ENCODE measurements at regions not wholly inside any gene's neighbourhood (a gene's known extent, or its start where the extent isn't known, plus 50 kb on each side); places are given as distances from the start of the nearest gene placed in this dataset.

DNA sequence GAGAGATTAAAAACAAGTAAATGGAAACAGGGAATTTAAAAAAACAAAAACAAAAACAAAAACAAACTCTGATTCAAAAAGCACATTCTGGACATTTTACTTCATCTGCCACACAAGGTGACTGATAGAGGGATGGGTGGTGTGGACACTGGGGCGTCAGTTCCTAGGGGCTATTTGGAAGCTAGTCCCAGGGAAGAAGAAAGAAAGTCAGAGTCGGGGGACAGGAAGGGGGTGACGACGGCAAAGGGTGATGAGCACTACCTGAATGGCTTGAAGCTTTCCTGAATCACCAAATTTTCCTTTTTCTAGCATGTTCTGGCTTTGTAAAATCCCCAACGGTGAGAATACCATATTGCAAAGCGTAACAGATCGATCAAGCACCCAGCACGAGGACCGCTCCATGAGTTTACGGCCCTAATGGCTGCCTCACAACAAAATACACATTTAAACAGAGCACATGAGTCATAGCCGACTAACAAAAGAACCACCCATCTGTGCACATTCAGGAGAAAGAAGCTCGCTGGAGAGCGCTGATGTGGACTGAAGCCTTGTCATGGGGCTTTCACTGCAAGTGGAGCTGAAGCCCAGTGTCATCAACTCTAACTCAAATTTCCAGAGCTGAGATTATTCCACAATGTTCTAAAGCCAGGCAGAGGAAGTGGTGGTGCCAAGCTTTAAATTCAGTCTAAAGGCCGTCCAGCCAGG, 178.9 kb downstream of the LNPK start:
- H3K9me3 Mint-ChIP-seq = peaks cover 0 to 7% (median 0%) of the 10 kb centered on the region in 11 donors
- intact Hi-C loops (cut with micrococcal nuclease) = no loop called here

GRCh38 chr2:175817221-175817620, 184.8 kb downstream of the LNPK start:
- H3K27ac Mint-ChIP-seq = no peak overlapping the region
- H3K4me1 Mint-ChIP-seq = no peaks in the 10 kb centered on the region
- Histone ChIP-seq H3K4me1 (ENCODE audit: control insufficient read depth in 2 of 2, insufficient read depth in 2 of 2, low read length in 2 of 2) (no peaks in the 10 kb centered on the region), H3K4me3 (ENCODE audit: low read length) (no peak overlapping the region), H3K9me3 (ENCODE audit: control insufficient read depth in 2 of 3, low read length in 3 of 3) (no peaks in the 10 kb centered on the region), H3K36me3 (ENCODE audit: control insufficient read depth in 2 of 3, insufficient read depth in 3 of 3, low read length in 3 of 3) (no peaks in the 10 kb centered on the region), H3K27ac (ENCODE audit: low read depth, low read length) (no peak overlapping the region), H3K27me3 (ENCODE audit: control insufficient read depth in 2 of 2, insufficient read depth in 2 of 2, low read length in 2 of 2) (no peaks in the 10 kb centered on the region)
- no peak overlapping the region for H3K4me3 Mint-ChIP-seq
- no peak for ATAC-seq
- intact Hi-C loops (cut with micrococcal nuclease) = no loop called here
- POLR2A ChIA-PET = no interaction called here
- CTCF ChIA-PET = no interaction called here
- peaks cover 0 to 25% (median 24%) of the 10 kb centered on the region in 5 donors for H3K27me3 Mint-ChIP-seq
- H3K36me3 Mint-ChIP-seq = no peaks in the 10 kb centered on the region
- no peak for DNase-seq
- peaks cover 0 to 23% (median 5%) of the 10 kb centered on the region in 11 donors for H3K9me3 Mint-ChIP-seq

More for the DNA sequence above, 178.9 kb downstream of the LNPK start:
- H3K27me3 Mint-ChIP-seq = peaks cover 0 to 43% (median 34%) of the 10 kb centered on the region in 5 donors
- POLR2A ChIA-PET = no interaction called here
- no peak overlapping the region for H3K27ac Mint-ChIP-seq
- Histone ChIP-seq H3K4me3 (ENCODE audit: low read length) (no peak overlapping the region), H3K27me3 (ENCODE audit: control insufficient read depth in 2 of 2, insufficient read depth in 2 of 2, low read length in 2 of 2) (no peaks in the 10 kb centered on the region), H3K36me3 (ENCODE audit: control insufficient read depth in 2 of 3, insufficient read depth in 3 of 3, low read length in 3 of 3) (no peaks in the 10 kb centered on the region), H3K9me3 (ENCODE audit: control insufficient read depth in 2 of 3, low read length in 3 of 3) (no peaks in the 10 kb centered on the region), H3K4me1 (ENCODE audit: control insufficient read depth in 2 of 2, insufficient read depth in 2 of 2, low read length in 2 of 2) (no peaks in the 10 kb centered on the region), H3K27ac (ENCODE audit: low read depth, low read length) (no peak overlapping the region)
- no peaks in the 10 kb centered on the region for H3K4me1 Mint-ChIP-seq
- ATAC-seq (no peak), DNase-seq (no peak)
- CTCF ChIA-PET = no interaction called here
- no peak overlapping the region for H3K4me3 Mint-ChIP-seq
- no peaks in the 10 kb centered on the region for H3K36me3 Mint-ChIP-seq

DNA sequence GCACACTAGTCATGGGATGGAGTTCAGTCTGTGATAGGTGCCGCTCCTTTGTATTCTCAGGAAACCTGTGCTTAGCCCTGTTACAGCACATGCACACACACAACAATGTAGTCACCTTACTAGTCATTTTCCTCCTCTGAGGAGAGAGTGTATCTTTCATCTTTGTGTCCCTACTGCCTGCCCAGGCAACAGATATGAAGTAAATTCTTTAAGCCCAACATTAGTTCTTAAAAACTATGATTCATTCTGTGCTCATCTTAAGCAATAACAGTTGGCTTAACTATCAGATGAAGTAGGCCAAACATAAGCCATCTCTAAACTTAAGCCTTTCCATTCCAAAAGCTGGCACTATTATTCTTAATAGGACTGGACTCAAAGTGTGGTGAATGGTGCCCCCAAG, 186.5 kb downstream of the LNPK start:
- H3K27me3 ChIP-seq (ENCODE audit: control insufficient read depth in 2 of 2, insufficient read depth in 2 of 2, low read length in 2 of 2) = no peaks in the 10 kb centered on the region
- ChIA-PET CTCF (no interaction called here), POLR2A (no interaction called here)
- DNase-seq = no peak
- no peak for ATAC-seq
- peaks cover 0 to 5% (median 0%) of the 10 kb centered on the region in 5 donors for H3K36me3 Mint-ChIP-seq
- H3K4me3 Mint-ChIP-seq = no peak overlapping the region
- no peak overlapping the region for H3K27ac ChIP-seq (ENCODE audit: low read depth, low read length)
- H3K4me1 ChIP-seq (ENCODE audit: control insufficient read depth in 2 of 2, insufficient read depth in 2 of 2, low read length in 2 of 2) = no peaks in the 10 kb centered on the region
- H3K27ac Mint-ChIP-seq = no peak overlapping the region
- peaks cover 0 to 22% (median 16%) of the 10 kb centered on the region in 5 donors for H3K27me3 Mint-ChIP-seq
- H3K9me3 ChIP-seq (ENCODE audit: control insufficient read depth in 2 of 3, low read length in 3 of 3) = no peaks in the 10 kb centered on the region
- no peaks in the 10 kb centered on the region for H3K36me3 ChIP-seq (ENCODE audit: control insufficient read depth in 2 of 3, insufficient read depth in 3 of 3, low read length in 3 of 3)
- H3K9me3 Mint-ChIP-seq = peaks cover 0 to 23% (median 5%) of the 10 kb centered on the region in 11 donors
- intact Hi-C loops (cut with micrococcal nuclease) = no loop called here
- H3K4me3 ChIP-seq (ENCODE audit: low read length) = no peak overlapping the region
- no peaks in the 10 kb centered on the region for H3K4me1 Mint-ChIP-seq

DNA sequence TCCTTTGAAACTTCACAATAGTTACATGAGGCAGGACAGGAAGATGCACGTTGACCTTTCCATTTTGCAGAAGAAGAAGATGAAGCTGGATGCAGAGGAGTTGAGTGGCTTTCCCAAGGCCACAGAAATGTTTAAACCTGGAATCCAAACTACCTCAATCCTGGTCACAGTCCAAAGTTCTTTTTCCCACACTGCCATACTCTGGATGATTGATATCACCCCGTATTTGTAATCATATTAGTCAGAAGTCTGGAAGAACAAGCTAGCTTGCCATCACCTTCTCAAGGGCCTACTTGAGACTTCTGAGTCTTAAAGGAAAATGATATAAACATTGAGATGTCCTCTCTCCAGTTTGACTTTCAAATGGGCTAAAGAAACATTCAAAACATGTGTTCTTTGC, 190.1 kb downstream of the LNPK start:
- CTCF ChIA-PET = no interaction called here
- H3K4me1 ChIP-seq (ENCODE audit: control insufficient read depth in 2 of 2, insufficient read depth in 2 of 2, low read length in 2 of 2) = no peaks in the 10 kb centered on the region
- Mint-ChIP-seq H3K27ac (no peak overlapping the region), H3K4me1 (no peaks in the 10 kb centered on the region), H3K36me3 (peaks cover 0 to 5% (median 0%) of the 10 kb centered on the region in 5 donors), H3K4me3 (no peak overlapping the region), H3K27me3 (peaks cover 0 to 33% (median 24%) of the 10 kb centered on the region in 5 donors), H3K9me3 (peaks cover 0 to 14% (median 4%) of the 10 kb centered on the region in 11 donors)
- POLR2A ChIA-PET = no interaction called here
- ATAC-seq (no peak), DNase-seq (no peak)
- H3K27ac ChIP-seq (ENCODE audit: low read depth, low read length) = no peak overlapping the region
- H3K36me3 ChIP-seq (ENCODE audit: control insufficient read depth in 2 of 3, insufficient read depth in 3 of 3, low read length in 3 of 3) = no peaks in the 10 kb centered on the region
- intact Hi-C loops (cut with micrococcal nuclease) = no loop called here
- no peaks in the 10 kb centered on the region for H3K9me3 ChIP-seq (ENCODE audit: control insufficient read depth in 2 of 3, low read length in 3 of 3)
- peaks cover 0 to 3% of the 10 kb centered on the region in 2 donors for H3K27me3 ChIP-seq (ENCODE audit: control insufficient read depth in 2 of 2, insufficient read depth in 2 of 2, low read length in 2 of 2)
- H3K4me3 ChIP-seq (ENCODE audit: low read length) = no peak overlapping the region

DNA sequence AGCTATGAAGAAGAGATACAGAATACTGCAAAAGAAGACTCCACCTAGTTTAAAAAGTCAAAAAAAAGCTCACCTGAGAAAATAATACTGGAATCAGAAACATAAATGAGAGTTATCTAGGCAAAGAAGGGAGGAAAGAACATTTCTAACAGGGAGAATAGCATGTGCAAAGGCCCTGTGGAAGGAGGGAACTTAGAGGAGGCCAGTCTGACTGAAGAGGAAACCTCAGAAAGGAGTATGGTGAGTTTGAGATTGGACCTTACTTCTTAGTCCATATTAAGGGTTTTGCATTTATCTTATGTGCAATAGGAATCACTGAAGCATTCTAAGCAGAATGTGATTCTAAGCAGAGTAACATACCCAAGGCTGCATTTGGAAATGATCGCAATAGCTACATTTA, 193.2 kb downstream of the LNPK start:
- H3K27me3 Mint-ChIP-seq = peaks cover 0 to 36% (median 32%) of the 10 kb centered on the region in 5 donors
- Histone ChIP-seq H3K36me3 (ENCODE audit: control insufficient read depth in 2 of 3, insufficient read depth in 3 of 3, low read length in 3 of 3) (no peaks in the 10 kb centered on the region), H3K9me3 (ENCODE audit: control insufficient read depth in 2 of 3, low read length in 3 of 3) (no peaks in the 10 kb centered on the region), H3K27me3 (ENCODE audit: control insufficient read depth in 2 of 2, insufficient read depth in 2 of 2, low read length in 2 of 2) (peaks cover 0 to 3% of the 10 kb centered on the region in 2 donors), H3K4me1 (ENCODE audit: control insufficient read depth in 2 of 2, insufficient read depth in 2 of 2, low read length in 2 of 2) (no peaks in the 10 kb centered on the region), H3K27ac (ENCODE audit: low read depth, low read length) (no peak overlapping the region), H3K4me3 (ENCODE audit: low read length) (no peak overlapping the region)
- intact Hi-C loops (cut with micrococcal nuclease) = no loop called here
- peaks cover 0 to 11% (median 0%) of the 10 kb centered on the region in 11 donors for H3K9me3 Mint-ChIP-seq
- H3K4me1 Mint-ChIP-seq = no peaks in the 10 kb centered on the region
- POLR2A ChIA-PET = no interaction called here
- H3K36me3 Mint-ChIP-seq = peaks cover 0 to 5% (median 0%) of the 10 kb centered on the region in 5 donors
- DNase-seq = no peak
- CTCF ChIA-PET = no interaction called here
- ATAC-seq = no peak
- no peak overlapping the region for H3K4me3 Mint-ChIP-seq
- no peak overlapping the region for H3K27ac Mint-ChIP-seq

DNA sequence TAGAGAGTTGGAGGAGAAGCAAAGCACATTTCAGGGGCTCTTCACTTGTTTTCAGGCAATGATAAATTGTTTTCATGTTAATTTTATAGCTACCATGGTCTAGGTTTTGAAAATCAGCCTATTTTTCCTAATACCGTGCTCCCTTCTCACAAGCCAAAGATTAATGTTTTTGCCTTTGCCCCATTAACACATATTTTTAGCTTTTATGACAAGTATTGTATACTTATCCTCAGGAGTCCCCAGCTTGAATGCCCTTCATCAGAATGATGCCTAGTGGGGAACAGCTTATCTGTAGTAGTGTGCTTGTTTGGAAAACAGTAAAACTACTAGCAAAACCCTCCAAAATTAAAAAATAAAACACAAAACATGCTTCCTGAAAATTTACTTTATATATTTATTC, 194.0 kb downstream of the LNPK start:
- Mint-ChIP-seq H3K4me3 (no peak overlapping the region), H3K36me3 (peaks cover 0 to 5% (median 0%) of the 10 kb centered on the region in 5 donors), H3K9me3 (peaks cover 0 to 11% (median 0%) of the 10 kb centered on the region in 11 donors), H3K4me1 (no peaks in the 10 kb centered on the region), H3K27me3 (peaks cover 0 to 36% (median 32%) of the 10 kb centered on the region in 5 donors), H3K27ac (no peak overlapping the region)
- peaks cover 0 to 3% of the 10 kb centered on the region in 2 donors for H3K27me3 ChIP-seq (ENCODE audit: control insufficient read depth in 2 of 2, insufficient read depth in 2 of 2, low read length in 2 of 2)
- no peak for ATAC-seq
- no peaks in the 10 kb centered on the region for H3K36me3 ChIP-seq (ENCODE audit: control insufficient read depth in 2 of 3, insufficient read depth in 3 of 3, low read length in 3 of 3)
- no peaks in the 10 kb centered on the region for H3K4me1 ChIP-seq (ENCODE audit: control insufficient read depth in 2 of 2, insufficient read depth in 2 of 2, low read length in 2 of 2)
- no peaks in the 10 kb centered on the region for H3K9me3 ChIP-seq (ENCODE audit: control insufficient read depth in 2 of 3, low read length in 3 of 3)
- no peak overlapping the region for H3K4me3 ChIP-seq (ENCODE audit: low read length)
- H3K27ac ChIP-seq (ENCODE audit: low read depth, low read length) = no peak overlapping the region
- ChIA-PET POLR2A (no interaction called here), CTCF (no interaction called here)
- no peak for DNase-seq
- intact Hi-C loops (cut with micrococcal nuclease) = no loop called here

All from naive thymus-derived CD4-positive, alpha-beta T cell (primary cell).